Keratinocyte (primary cell): ENCODE measurements at regions not wholly inside any gene's neighbourhood (a gene's known extent, or its start where the extent isn't known, plus 50 kb on each side); places are given as distances from the start of the nearest gene placed in this dataset.

Source experiments
- DNase-seq: peaks from one replicate; pipeline ENCODE4 v3.0.0-alpha.2; 2011; ENCODE audit warnings: low read depth, missing footprints, low spot score
- FAIRE-seq: peaks from 2 replicates; lab custom pipeline; 2011; peaks lifted over from hg19 to GRCh38; lab: Jason Lieb, UNC
- H2AFZ ChIP-seq: 2 replicates; pipeline ENCODE4 v1.6.0; 2012; ENCODE audit warnings: low read length, control low read depth, inconsistent platforms; ENCODE audit not compliant: control insufficient read depth
- H3K27ac ChIP-seq: 2 replicates; pipeline ENCODE4 v1.5.1; 2011; ENCODE audit warnings: low read length; ENCODE audit not compliant: control insufficient read depth, insufficient read depth
- H3K27me3 ChIP-seq: 3 replicates; pipeline ENCODE4 v1.6.0; 2011; ENCODE audit warnings: low read length; ENCODE audit not compliant: control insufficient read depth, insufficient read depth; ENCODE audit errors: extremely low read depth
- H3K36me3 ChIP-seq, 2 experiments: 2 replicates in 1 of 2; 3 replicates in 1 of 2; pipeline ENCODE4 v1.5.1; 2011; ENCODE audit warnings: low read length in 2 of 2, mild to moderate bottlenecking in 1 of 2; ENCODE audit not compliant: control insufficient read depth in 2 of 2, insufficient read depth in 2 of 2; ENCODE audit errors: extremely low read depth in 1 of 2
- H3K4me1 ChIP-seq: 3 replicates; pipeline ENCODE4 v1.5.1; 2011; ENCODE audit warnings: low read length; ENCODE audit not compliant: control insufficient read depth, insufficient read depth; ENCODE audit errors: extremely low read depth
- H3K4me2 ChIP-seq: 3 replicates; pipeline ENCODE4 v1.6.0; 2011; ENCODE audit warnings: low read depth, low read length; ENCODE audit not compliant: control insufficient read depth, insufficient read depth; ENCODE audit errors: extremely low read depth
- H3K4me3 ChIP-seq, 3 experiments: fragments of 200-600 bp in 1 of 3; sonication (generic) in 1 of 3; 2 replicates in 2 of 3; 3 replicates in 1 of 3; pipeline ENCODE4 v1.5.1; 2011 to 2016; ENCODE audit warnings: low read length in 3 of 3, mild to moderate bottlenecking in 3 of 3, control low read depth in 2 of 3, inconsistent platforms in 1 of 3, low read depth in 1 of 3, mixed read lengths in 1 of 3, mixed run types in 1 of 3, moderate library complexity in 1 of 3; ENCODE audit not compliant: control insufficient read depth in 2 of 3, insufficient read depth in 2 of 3; ENCODE audit errors: extremely low read depth in 1 of 3
- H3K79me2 ChIP-seq: 2 replicates; pipeline ENCODE4 v1.6.0; 2012; ENCODE audit warnings: low read length; ENCODE audit not compliant: control insufficient read depth, insufficient read depth
- H3K9ac ChIP-seq: 3 replicates; pipeline ENCODE4 v1.6.0; 2011; ENCODE audit warnings: low read length; ENCODE audit not compliant: control insufficient read depth, insufficient read depth; ENCODE audit errors: extremely low read depth
- H3K9me1 ChIP-seq: 3 replicates; pipeline ENCODE4 v1.6.0; 2011; ENCODE audit warnings: low read length; ENCODE audit not compliant: control insufficient read depth, insufficient read depth; ENCODE audit errors: extremely low read depth
- H3K9me3 ChIP-seq: 2 replicates; pipeline ENCODE4 v1.5.1; 2012; ENCODE audit warnings: low read depth, low read length; ENCODE audit not compliant: control insufficient read depth
- H4K20me1 ChIP-seq: 3 replicates; pipeline ENCODE4 v1.6.0; 2011; ENCODE audit warnings: low read length; ENCODE audit not compliant: control insufficient read depth, insufficient read depth; ENCODE audit errors: extremely low read depth
- CTCF ChIP-seq, 3 experiments: IDR thresholded peaks in 1 of 3; conservative IDR thresholded peaks in 1 of 3; optimal IDR thresholded peaks in 1 of 3; 2 replicates in 2 of 3; 3 replicates in 1 of 3; pipeline versions ENCODE3 to v1.5.1; 2011; ENCODE audit warnings: low read length in 3 of 3, mild to moderate bottlenecking in 3 of 3, moderate library complexity in 2 of 3, control low read depth in 1 of 3, inconsistent platforms in 1 of 3; ENCODE audit not compliant: insufficient read depth in 2 of 3; ENCODE audit errors: extremely low read depth in 1 of 3
- EZH2 ChIP-seq: IDR thresholded peaks from one replicate; pipeline ENCODE4 v1.6.1; 2012; ENCODE audit warnings: inconsistent platforms, mild to moderate bottlenecking, low read length, moderate library complexity
- dilution Hi-C: fragments of 300-500 bp; cut with MboI; formaldehyde crosslinking; loops from one replicate; pipeline ENCODE4 v1.7.0; 2020; ENCODE audit warnings: low sequenced_read_pairs; ENCODE audit not compliant: extremely low pct_ligation_motif_present

DNA sequence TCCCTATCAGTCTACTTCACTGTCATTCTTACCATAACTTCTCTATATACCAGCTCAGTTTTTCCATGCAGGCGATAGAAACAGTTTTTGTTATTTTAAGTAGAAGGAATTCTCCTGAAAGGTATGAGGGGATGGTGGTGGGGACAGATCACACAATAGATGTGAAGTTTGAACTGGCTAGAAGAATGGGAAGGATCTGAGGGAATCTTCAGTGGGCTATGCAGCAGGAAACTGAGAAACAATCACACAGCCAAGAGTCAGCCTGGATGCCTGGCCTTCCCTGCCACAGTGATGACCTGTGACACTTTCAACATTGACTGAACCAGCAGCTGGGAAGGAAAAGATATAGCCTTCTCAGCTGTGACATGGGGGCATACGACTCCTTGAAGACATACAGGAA, 329.1 kb upstream of the GULP1 start:
- Histone ChIP-seq H3K27me3 (no peaks in the 10 kb centered on the region), H3K4me3 (no peak overlapping the region), H3K4me2 (no peak overlapping the region), H3K4me1 (no peaks in the 10 kb centered on the region), H3K9me1 (no peaks in the 10 kb centered on the region), H2AFZ (no peak overlapping the region), H3K9ac (no peak overlapping the region), H3K79me2 (no peaks in the 10 kb centered on the region), H3K27ac (no peak overlapping the region), H3K36me3 (no peaks in the 10 kb centered on the region), H4K20me1 (no peaks in the 10 kb centered on the region), H3K9me3 (no peaks in the 10 kb centered on the region)
- TF ChIP-seq EZH2 (no peak), CTCF (optimal IDR thresholded peaks at IDR 0.05 in 1 of 3, IDR thresholded peaks at IDR 0.05 in 1 of 3, conservative IDR thresholded peaks at IDR 0.05 in 1 of 3; ENCODE audit: extremely low read depth in 1 of 3, insufficient read depth in 2 of 3, low read length in 3 of 3) (no peak)
- FAIRE-seq (no peak), DNase-seq (no peak)
- dilution Hi-C loops = no loop called here

- H3K9me1 ChIP-seq = no peaks in the 10 kb centered on the region
- no peak overlapping the region for H3K27ac ChIP-seq
- H3K4me1 ChIP-seq = no peaks in the 10 kb centered on the region
- H4K20me1 ChIP-seq = no peaks in the 10 kb centered on the region
- no peaks in the 10 kb centered on the region for H3K9me3 ChIP-seq
- peak; percentile 9 for DNase-seq
- H3K4me3 ChIP-seq = no peak overlapping the region
- H2AFZ ChIP-seq = no peak overlapping the region
- H3K27me3 ChIP-seq = no peaks in the 10 kb centered on the region
- H3K79me2 ChIP-seq = no peaks in the 10 kb centered on the region
- no peak overlapping the region for H3K9ac ChIP-seq
- FAIRE-seq = no peak
- no peak for TF ChIP-seq EZH2
- TF ChIP-seq CTCF (optimal IDR thresholded peaks at IDR 0.05 in 1 of 3, IDR thresholded peaks at IDR 0.05 in 1 of 3, conservative IDR thresholded peaks at IDR 0.05 in 1 of 3; ENCODE audit: extremely low read depth in 1 of 3, insufficient read depth in 2 of 3, low read length in 3 of 3) = no peak
- no peaks in the 10 kb centered on the region for H3K36me3 ChIP-seq
- no peak overlapping the region for H3K4me2 ChIP-seq
- dilution Hi-C loops = no loop called here
Observed at GRCh38 chr2:187964746-187965145, 326.9 kb upstream of the GULP1 start.
